ENCODE measurements at regions not wholly inside any gene's neighbourhood (a gene's known extent, or its start where the extent isn't known, plus 50 kb on each side); places are given as distances from the start of the nearest gene placed in this dataset.

DNA sequence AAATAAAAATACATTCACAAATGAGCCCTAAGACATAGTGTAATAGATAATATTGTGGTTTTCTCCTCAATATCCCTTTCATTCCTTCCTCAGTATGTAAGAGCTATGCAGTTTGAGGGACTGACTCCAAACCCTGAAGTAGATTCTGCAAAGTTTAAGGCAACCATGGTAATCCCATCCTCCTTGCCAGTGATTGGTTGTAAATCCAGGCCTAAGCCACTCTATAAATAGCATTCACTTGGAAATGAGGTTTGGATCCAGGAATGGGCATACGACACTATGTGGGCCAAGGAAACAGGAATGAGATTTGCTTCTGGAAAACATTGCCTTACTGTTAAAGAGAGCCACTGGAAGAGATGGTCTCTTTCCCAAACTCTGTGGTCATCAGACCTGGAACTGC, 468.7 kb upstream of the SOX5 start:
- TF ChIP-seq, protein P1, sequence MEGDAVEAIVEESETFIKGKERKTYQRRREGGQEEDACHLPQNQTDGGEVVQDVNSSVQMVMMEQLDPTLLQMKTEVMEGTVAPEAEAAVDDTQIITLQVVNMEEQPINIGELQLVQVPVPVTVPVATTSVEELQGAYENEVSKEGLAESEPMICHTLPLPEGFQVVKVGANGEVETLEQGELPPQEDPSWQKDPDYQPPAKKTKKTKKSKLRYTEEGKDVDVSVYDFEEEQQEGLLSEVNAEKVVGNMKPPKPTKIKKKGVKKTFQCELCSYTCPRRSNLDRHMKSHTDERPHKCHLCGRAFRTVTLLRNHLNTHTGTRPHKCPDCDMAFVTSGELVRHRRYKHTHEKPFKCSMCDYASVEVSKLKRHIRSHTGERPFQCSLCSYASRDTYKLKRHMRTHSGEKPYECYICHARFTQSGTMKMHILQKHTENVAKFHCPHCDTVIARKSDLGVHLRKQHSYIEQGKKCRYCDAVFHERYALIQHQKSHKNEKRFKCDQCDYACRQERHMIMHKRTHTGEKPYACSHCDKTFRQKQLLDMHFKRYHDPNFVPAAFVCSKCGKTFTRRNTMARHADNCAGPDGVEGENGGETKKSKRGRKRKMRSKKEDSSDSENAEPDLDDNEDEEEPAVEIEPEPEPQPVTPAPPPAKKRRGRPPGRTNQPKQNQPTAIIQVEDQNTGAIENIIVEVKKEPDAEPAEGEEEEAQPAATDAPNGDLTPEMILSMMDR (IDR thresholded peaks at IDR 0.05), result no peak
- TF ChIP-seq POLR2A (IDR thresholded peaks at IDR 0.05), result no peak

Measured in upper lobe of left lung (tissue), 4 donors.